ENCODE measurements at regions not wholly inside any gene's neighbourhood (a gene's known extent, or its start where the extent isn't known, plus 50 kb on each side); places are given as distances from the start of the nearest gene placed in this dataset.

DNA sequence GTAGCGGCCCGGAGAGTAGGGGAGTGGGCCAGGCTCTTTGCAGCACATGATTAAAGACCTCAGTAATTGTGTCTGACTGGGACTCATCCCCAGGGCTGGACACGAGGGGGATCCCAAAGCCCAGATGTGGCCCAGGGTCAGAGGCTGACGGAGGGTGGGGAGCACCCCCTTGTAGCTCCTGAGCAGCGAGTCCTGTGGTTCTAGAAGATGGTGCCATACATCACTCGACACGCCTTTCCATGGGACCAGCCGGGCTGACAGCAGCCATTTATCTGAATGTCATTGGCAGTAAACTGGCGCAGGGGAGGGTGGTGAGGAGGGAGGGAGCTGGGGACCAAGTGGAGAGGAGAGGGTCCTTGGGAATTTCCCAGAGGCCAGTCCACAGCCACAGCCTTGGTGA is 65.1 kb upstream of the FAM222A start:
- H3K36me3 Mint-ChIP-seq = no peaks in the 10 kb centered on the region

DNA sequence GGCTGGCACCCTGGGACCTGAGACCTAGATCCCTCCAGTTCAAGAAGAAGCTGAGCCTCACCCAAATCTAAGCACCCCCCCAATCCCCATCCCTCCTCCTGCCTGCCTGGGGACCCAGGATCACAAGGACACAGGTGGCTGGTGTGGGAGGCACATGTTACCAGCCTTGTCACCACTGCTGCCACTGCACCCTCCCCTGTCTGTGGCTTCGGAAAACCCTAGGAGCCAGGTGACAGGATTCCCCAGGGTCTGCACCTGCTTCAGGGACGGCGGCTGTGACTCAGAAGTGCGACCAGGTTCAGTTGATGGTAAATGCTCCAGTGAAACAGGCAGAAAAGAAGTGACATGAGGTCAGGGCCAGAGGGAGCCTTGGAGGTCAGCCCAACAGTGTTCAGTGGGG is 62.8 kb upstream of the FAM222A start:
- Mint-ChIP-seq H3K36me3 (no peaks in the 10 kb centered on the region), H3K4me3 (no peak overlapping the region), H3K27me3 (peaks cover 13 to 48% (median 29%) of the 10 kb centered on the region in 5 donors), H3K27ac (peak overlapping the region in 1 of 10 donors; percentile 10), H3K9me3 (no peaks in the 10 kb centered on the region), H3K4me1 (no peaks in the 10 kb centered on the region)
- peak in 1 of 10 donors; percentile 60 for DNase-seq
- POLR2A ChIA-PET = no interaction called here
- no peak for ATAC-seq

More for the DNA sequence above, 65.1 kb upstream of the FAM222A start:
- no peaks in the 10 kb centered on the region for H3K4me1 Mint-ChIP-seq
- POLR2A ChIA-PET = no interaction called here
- no peak for DNase-seq
- no peak for ATAC-seq
- no peak overlapping the region for H3K27ac Mint-ChIP-seq
- no peak overlapping the region for H3K4me3 Mint-ChIP-seq
- no peaks in the 10 kb centered on the region for H3K9me3 Mint-ChIP-seq
- H3K27me3 Mint-ChIP-seq = peaks cover 16 to 55% (median 28%) of the 10 kb centered on the region in 5 donors

DNA sequence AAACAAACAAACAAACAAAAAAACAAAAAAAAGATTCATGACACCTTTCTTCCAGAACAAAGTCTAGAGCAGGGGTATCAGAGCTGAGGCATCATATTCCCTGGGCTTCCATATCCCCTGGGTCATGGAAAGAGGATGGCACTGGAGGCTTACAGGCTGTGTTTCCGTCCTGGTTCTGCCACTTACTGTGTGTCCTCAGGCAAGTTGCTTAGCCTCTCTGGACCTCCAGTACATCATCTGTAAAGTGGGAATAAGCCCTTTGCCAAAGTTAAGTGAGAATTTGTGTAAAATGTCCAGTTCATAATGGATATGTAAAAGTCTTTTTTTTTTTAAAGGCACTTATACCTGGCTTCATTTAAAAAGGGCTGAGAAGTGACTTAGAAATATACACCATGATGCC is 62.0 kb upstream of the FAM222A start:
- ATAC-seq (no peak), DNase-seq (no peak)
- Mint-ChIP-seq H3K4me3 (no peak overlapping the region), H3K36me3 (no peaks in the 10 kb centered on the region), H3K9me3 (no peaks in the 10 kb centered on the region), H3K27me3 (peaks cover 10 to 40% (median 27%) of the 10 kb centered on the region in 5 donors), H3K4me1 (no peaks in the 10 kb centered on the region), H3K27ac (no peak overlapping the region)
- POLR2A ChIA-PET = no interaction called here

GRCh38 chr12:109652233-109652976 is 61.2 kb upstream of the FAM222A start:
- peaks cover 4 to 32% (median 19%) of the 10 kb centered on the region in 5 donors for H3K27me3 Mint-ChIP-seq
- DNase-seq = peak in 1 of 10 donors; percentile 36
- H3K4me1 Mint-ChIP-seq = no peaks in the 10 kb centered on the region
- ATAC-seq = no peak
- H3K27ac Mint-ChIP-seq = peak overlapping the region in 2 of 10 donors; percentile 65 to 70
- no peaks in the 10 kb centered on the region for H3K9me3 Mint-ChIP-seq
- POLR2A ChIA-PET = no interaction called here
- H3K4me3 Mint-ChIP-seq = no peak overlapping the region
- H3K36me3 Mint-ChIP-seq = no peaks in the 10 kb centered on the region

DNA sequence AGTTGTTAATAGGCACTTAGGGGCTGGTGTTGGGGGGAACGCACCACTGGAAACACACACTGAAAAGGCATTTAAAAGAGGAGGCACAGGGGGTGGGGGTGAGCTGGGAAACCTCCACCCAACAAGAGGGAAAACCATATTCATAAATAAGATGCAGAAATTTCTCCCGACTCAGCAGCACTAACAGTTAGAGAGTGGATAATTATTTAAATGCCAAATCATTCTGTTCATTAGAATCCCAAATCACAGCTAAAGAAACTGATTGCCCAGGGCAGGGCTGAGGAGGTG is 60.7 kb upstream of the FAM222A start:
- peaks cover 4 to 32% (median 19%) of the 10 kb centered on the region in 5 donors for H3K27me3 Mint-ChIP-seq
- H3K27ac Mint-ChIP-seq = peak overlapping the region in 1 of 10 donors; percentile 65
- no peaks in the 10 kb centered on the region for H3K9me3 Mint-ChIP-seq
- DNase-seq (no peak), ATAC-seq (no peak)
- POLR2A ChIA-PET = no interaction called here
- H3K4me1 Mint-ChIP-seq = no peaks in the 10 kb centered on the region
- no peak overlapping the region for H3K4me3 Mint-ChIP-seq
- no peaks in the 10 kb centered on the region for H3K36me3 Mint-ChIP-seq

DNA sequence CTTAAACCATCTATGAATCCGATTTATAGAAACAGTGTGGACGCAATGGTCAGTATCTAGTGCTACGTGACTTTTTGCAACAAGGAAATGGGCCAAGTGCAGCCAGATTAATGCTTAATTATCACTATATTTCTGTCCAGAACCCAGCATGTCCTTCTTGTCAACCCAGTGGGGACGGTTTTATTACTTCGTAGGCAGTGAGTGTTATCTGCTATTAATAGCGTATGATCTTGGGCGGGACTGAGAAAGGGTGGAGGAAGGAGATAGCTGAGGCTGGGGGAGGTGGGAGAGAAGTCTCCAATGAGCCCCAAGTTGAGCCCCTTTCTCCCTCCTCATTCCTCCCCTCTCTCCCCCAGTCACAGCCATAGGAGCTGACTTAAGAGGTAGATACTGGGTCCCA is 59.7 kb upstream of the FAM222A start:
- no peaks in the 10 kb centered on the region for H3K36me3 Mint-ChIP-seq
- H3K4me1 Mint-ChIP-seq = no peaks in the 10 kb centered on the region
- H3K27me3 Mint-ChIP-seq = peaks cover 4 to 32% (median 13%) of the 10 kb centered on the region in 5 donors
- no peaks in the 10 kb centered on the region for H3K9me3 Mint-ChIP-seq
- ATAC-seq (no peak), DNase-seq (no peak)
- H3K27ac Mint-ChIP-seq = no peak overlapping the region
- no peak overlapping the region for H3K4me3 Mint-ChIP-seq
- POLR2A ChIA-PET = no interaction called here

DNA sequence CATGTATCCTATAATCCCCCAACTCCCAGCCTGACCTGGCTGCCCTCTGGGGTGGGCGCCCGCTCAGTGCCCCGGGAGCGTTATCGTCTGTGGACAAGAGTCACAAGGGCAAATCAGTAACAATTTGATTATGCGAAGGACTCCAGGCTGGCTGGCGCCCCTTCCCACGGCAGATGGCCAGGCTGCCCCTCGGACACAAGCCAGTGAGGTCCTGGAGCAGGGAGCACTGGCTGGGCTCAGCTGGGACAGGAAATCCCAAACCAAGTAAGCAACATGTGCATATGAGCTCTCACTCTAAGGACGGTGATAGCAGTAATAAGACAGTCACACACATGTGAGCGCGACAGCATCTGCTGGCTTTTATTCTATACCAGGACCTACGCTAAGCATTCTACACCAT is 59.3 kb upstream of the FAM222A start:
- H3K36me3 Mint-ChIP-seq = no peaks in the 10 kb centered on the region
- POLR2A ChIA-PET = no interaction called here
- H3K27ac Mint-ChIP-seq = no peak overlapping the region
- no peak for ATAC-seq
- no peaks in the 10 kb centered on the region for H3K9me3 Mint-ChIP-seq
- no peak overlapping the region for H3K4me3 Mint-ChIP-seq
- H3K4me1 Mint-ChIP-seq = no peaks in the 10 kb centered on the region
- peak in 1 of 10 donors; percentile 34 for DNase-seq
- peaks cover 4 to 30% (median 13%) of the 10 kb centered on the region in 5 donors for H3K27me3 Mint-ChIP-seq

DNA sequence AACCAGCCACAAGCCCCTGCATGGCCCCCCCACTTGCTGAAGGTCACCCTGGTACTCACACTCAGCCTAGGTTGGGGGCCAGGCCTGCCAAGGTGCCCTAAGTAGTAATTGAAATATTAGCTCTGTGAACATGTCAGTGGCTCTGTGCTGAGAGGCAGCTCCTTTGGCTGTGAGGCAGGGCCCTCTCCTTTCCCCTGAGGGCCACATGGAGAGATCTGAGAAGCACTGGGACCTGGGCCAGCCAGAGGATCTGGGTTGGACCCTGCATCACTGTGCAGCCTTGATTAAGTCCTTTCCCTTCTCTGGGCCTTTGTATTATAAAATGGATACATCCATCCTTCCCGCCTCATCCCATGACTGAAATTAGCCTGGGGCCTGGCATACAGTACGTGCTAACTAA is 58.0 kb upstream of the FAM222A start:
- POLR2A ChIA-PET = no interaction called here
- no peaks in the 10 kb centered on the region for H3K9me3 Mint-ChIP-seq
- ATAC-seq = no peak
- no peaks in the 10 kb centered on the region for H3K36me3 Mint-ChIP-seq
- no peak overlapping the region for H3K27ac Mint-ChIP-seq
- H3K4me1 Mint-ChIP-seq = no peaks in the 10 kb centered on the region
- DNase-seq = peak in 1 of 10 donors; percentile 44
- H3K4me3 Mint-ChIP-seq = no peak overlapping the region
- H3K27me3 Mint-ChIP-seq = peaks cover 4 to 21% (median 10%) of the 10 kb centered on the region in 5 donors

- Mint-ChIP-seq H3K27ac (no peak overlapping the region), H3K27me3 (peaks cover 4 to 18% (median 8%) of the 10 kb centered on the region in 5 donors), H3K36me3 (no peaks in the 10 kb centered on the region), H3K4me3 (no peak overlapping the region), H3K9me3 (no peaks in the 10 kb centered on the region), H3K4me1 (no peaks in the 10 kb centered on the region)
- POLR2A ChIA-PET = no interaction called here
- DNase-seq (peak in 1 of 10 donors; percentile 24), ATAC-seq (no peak)
Measured at GRCh38 chr12:109656743-109657142, 56.9 kb upstream of the FAM222A start.

- ATAC-seq (no peak), DNase-seq (no peak)
- peaks cover 1 to 14% (median 7%) of the 10 kb centered on the region in 5 donors for H3K27me3 Mint-ChIP-seq
- POLR2A ChIA-PET = no interaction called here
- no peaks in the 10 kb centered on the region for H3K9me3 Mint-ChIP-seq
- no peaks in the 10 kb centered on the region for H3K4me1 Mint-ChIP-seq
- H3K36me3 Mint-ChIP-seq = no peaks in the 10 kb centered on the region
- no peak overlapping the region for H3K4me3 Mint-ChIP-seq
- no peak overlapping the region for H3K27ac Mint-ChIP-seq
Measured at GRCh38 chr12:109663795-109664194, 49.8 kb upstream of the FAM222A start.
